ENCODE measurements at regions not wholly inside any gene's neighbourhood (a gene's known extent, or its start where the extent isn't known, plus 50 kb on each side); places are given as distances from the start of the nearest gene placed in this dataset.
"Not testable (repeated sequence)": the region's sequence is repeated elsewhere in the genome, so short reads cannot be mapped to it uniquely, and the experiment has no call there.

DNA sequence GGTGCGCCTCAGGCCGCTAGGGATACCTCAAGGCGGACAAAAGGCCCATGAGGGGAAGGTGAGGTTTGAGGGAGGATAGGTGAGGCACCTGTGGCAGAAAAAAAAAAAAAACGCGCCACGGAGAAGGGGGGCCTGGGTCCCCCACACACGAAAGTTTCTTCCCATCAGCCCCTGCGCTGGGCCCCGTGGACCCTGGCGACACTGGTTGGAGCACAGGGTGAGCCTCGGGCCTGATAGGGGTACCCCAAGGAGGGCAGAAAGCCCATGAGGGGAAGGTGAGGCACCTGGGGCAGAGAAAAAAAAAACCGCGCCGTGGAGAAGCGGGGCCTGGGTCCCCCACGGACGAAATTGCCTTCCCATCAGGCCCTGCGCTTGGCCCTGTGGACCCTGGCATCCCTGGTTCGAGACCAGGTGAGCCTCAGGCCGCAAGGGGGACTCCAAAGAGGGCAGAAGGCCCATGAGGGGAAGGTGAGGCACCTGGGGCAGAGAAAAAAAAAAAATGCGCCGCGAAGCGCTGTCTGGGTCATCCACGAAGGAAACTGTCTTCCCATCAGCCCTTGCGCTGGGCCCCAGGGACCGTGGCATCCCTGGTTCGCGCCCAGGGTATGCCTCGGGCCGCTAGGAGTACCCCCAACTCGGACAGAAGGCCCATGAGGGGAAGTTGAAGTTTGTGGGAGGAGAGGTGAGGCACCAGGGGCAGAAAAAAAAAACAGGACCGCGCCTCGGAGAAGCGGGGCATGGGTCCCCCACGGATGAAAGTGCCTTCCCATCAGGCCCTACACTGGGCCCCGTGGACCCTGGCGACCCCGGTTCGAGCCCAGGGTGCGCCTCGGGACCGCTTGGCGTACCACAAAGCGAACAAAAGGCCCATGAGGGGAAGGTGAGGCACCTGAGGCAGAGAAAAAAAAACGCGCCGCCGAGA is 226.2 kb downstream of the CCDC74A start:
- Histone ChIP-seq H3K27me3 (no peaks in the 10 kb centered on the region), H3K36me3 (no peaks in the 10 kb centered on the region), H3K4me3 (no peak overlapping the region), H3K9me3 (no peaks in the 10 kb centered on the region), H3K4me1 (no peaks in the 10 kb centered on the region), H3K27ac (no peak overlapping the region)
- TF ChIP-seq, protein P1, sequence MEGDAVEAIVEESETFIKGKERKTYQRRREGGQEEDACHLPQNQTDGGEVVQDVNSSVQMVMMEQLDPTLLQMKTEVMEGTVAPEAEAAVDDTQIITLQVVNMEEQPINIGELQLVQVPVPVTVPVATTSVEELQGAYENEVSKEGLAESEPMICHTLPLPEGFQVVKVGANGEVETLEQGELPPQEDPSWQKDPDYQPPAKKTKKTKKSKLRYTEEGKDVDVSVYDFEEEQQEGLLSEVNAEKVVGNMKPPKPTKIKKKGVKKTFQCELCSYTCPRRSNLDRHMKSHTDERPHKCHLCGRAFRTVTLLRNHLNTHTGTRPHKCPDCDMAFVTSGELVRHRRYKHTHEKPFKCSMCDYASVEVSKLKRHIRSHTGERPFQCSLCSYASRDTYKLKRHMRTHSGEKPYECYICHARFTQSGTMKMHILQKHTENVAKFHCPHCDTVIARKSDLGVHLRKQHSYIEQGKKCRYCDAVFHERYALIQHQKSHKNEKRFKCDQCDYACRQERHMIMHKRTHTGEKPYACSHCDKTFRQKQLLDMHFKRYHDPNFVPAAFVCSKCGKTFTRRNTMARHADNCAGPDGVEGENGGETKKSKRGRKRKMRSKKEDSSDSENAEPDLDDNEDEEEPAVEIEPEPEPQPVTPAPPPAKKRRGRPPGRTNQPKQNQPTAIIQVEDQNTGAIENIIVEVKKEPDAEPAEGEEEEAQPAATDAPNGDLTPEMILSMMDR (IDR thresholded peaks at IDR 0.05), result no peak
- no peak for DNase-seq
- intact Hi-C loops (cut with DNase I; ENCODE audit: low total_unique reads), result no loop called here

DNA sequence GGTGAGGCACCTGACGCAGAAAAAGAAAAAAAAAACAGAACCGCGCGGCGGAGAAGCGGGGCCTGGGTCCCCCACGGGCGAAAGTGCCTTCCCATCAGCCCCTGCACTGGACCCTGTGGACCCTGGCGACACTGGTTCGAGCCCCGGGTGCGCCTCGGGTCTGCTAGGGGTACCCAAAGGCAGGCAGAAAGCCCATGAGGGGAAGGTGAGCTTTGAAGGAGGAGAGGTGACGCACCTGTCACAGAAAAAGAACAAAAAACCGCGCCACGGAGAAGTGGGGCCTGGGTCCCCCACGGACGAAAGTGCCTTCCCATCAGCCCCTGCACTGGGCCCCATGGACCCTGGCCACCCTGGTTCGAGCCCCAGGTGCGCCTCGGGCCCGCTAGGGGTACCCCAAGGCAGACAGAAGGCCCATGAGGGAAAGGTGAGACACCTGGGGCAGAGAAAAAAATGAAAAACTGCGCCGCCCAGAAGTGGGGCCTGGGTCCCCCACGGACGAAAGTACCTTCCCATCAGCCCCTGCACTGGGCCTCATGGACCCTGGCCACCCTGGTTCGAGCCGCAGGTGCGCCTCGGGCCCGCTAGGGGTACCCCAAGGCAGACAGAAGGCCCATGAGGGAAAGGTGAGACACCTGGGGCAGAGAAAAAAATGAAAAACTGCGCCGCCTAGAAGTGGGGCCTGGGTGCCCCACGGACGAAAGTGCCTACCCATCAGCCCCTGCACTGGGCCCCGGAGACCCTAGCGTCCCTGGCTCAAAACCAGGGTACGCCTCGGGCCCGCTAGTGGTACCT is 227.4 kb downstream of the CCDC74A start:
- Histone ChIP-seq H3K4me3 (no peak overlapping the region), H3K4me1 (no peaks in the 10 kb centered on the region), H3K27ac (no peak overlapping the region), H3K9me3 (no peaks in the 10 kb centered on the region), H3K27me3 (no peaks in the 10 kb centered on the region), H3K36me3 (no peaks in the 10 kb centered on the region)
- TF ChIP-seq, protein P1 (IDR thresholded peaks at IDR 0.05), result no peak
- peak in 1 of 2 donors; percentile 48 for DNase-seq
- intact Hi-C loops (cut with DNase I; ENCODE audit: low total_unique reads), result no loop called here

DNA sequence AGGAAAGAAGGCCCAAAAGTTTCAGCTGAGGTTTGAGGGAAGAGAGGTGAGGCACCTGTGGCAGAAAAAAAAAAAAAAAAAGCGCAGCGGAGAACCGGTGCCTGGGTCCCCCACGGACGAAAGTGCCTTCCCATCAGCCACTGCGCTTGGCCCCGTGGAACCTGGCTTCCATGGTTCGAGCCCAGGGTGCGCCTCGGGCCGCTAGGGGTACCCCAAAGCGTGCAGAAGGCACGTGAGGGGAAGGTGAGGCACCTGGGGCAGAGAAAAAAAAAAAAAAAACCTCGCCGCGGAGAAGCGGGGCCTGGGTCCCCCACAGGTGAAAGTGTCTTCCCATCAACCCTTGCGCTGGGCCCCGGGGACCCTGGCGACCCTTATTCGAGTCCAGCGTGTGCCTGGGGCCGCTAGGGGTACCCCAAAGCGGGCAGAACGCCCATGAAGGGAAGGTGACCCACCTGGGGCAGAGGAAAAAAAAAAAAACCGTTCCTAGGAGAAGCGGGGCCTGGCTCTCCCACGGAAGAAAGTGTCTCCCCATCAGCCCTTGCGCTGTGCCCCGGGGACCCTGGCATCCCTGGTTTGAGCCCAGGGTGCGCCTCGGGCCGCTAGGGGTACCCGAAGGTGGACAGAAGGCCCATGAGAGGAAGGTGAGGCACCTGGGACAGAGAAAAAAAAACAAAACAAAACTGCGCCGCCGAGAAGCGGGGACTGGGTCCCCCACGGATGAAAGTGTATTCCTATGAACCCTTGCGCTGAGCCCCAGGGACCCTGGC is 228.6 kb downstream of the CCDC74A start:
- TF ChIP-seq, protein P1 (IDR thresholded peaks at IDR 0.05), result no peak

DNA sequence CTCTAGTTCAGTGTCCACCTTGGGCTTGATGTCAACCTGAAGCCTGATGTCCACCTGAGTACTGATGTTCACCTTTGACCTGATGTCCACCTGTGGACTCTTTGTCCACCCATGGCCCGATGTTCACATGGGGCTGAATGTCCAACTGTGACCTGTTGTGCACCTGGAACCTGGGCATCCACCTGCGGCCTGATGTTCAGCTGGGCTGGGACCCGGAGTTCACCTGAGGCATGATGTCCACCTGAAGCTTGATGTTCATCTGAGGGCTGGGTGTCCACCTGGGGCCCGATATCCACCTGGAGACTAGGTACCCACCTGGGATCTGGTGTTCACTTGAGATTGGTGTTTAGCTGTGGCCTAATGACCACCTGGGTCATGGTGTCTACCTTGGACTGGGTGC is 231.3 kb downstream of the CCDC74A start:
- H3K27me3 ChIP-seq; H3K4me1 ChIP-seq; intact Hi-C loops (cut with DNase I; ENCODE audit: low total_unique reads); H3K9me3 ChIP-seq; H3K27ac ChIP-seq; H3K4me3 ChIP-seq; H3K36me3 ChIP-seq: not testable (repeated sequence)
- peak in 1 of 2 donors; percentile 34 for DNase-seq

More for the DNA sequence above, 228.6 kb downstream of the CCDC74A start:
- no peaks in the 10 kb centered on the region for H3K36me3 ChIP-seq
- no peaks in the 10 kb centered on the region for H3K27me3 ChIP-seq
- H3K9me3 ChIP-seq, result no peaks in the 10 kb centered on the region
- intact Hi-C loops (cut with DNase I; ENCODE audit: low total_unique reads), result no loop called here
- H3K4me1 ChIP-seq, result no peaks in the 10 kb centered on the region
- H3K4me3 ChIP-seq, result no peak overlapping the region
- DNase-seq, result no peak
- no peak overlapping the region for H3K27ac ChIP-seq

DNA sequence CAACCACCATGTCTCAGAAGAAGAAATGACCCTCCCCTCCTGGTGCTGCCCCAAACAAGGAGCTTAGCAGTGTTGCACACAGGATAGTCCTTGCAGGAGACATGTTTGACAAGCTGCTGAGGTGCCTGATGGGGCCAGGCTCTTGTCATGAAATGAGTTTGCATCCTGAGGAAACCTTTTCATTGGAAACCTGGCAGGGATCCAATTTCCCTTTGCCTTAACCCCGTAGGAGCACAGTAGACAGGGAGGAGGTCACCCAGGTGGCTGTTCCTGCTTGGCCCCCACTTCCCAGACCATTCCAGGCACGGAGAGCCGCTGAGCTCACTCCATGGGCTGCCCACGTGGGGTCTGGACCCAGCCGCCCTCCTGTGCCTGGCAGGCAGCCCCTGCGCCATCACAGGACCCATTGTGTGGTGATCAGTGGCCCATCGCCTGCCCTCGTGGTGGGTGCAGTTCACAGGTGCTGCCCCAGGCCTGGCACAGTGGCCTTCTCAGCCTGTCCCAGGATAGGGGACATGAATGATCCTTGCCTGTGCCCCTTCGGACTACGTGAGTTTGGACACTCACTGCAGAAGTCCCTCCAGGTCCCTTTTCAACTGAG is 247.4 kb downstream of the CCDC74A start:
- H3K36me3 ChIP-seq; intact Hi-C loops (cut with DNase I; ENCODE audit: low total_unique reads): not testable (repeated sequence)

DNA sequence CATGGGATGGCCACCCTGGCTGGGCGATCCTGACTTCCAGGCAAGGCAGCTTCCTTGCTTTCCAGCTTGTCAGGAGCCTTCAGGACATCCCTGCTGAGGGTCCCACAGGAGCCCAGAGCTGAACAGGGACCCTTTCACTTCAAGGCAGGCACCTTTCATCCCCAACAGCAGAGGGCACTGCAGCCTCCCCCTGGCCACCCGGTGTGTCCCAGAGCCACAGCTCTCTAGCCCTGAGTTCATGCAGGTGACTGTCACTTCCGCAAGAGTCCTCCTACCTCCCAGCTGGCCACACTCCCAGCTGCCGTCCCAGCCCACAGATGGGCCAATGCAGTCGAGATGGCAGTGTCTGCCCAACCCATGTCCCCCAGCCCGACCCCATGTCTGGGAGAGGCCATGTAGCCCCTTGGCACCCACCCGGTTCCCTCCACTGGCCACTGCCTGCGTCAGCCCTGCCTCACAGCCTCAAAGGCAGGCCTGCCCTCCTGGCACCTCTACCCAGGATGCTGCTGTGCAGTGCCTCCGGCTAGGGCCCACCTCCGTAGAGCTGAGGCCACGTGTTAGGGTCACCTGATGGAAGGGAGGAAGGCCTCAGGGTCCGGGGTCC is 248.3 kb downstream of the CCDC74A start:
- H3K9me3 ChIP-seq; intact Hi-C loops (cut with DNase I; ENCODE audit: low total_unique reads); H3K4me1 ChIP-seq; H3K36me3 ChIP-seq; H3K27me3 ChIP-seq; H3K27ac ChIP-seq; H3K4me3 ChIP-seq: not testable (repeated sequence)
- peak in 1 of 2 donors; percentile 59 for DNase-seq

More for the DNA sequence above, 247.4 kb downstream of the CCDC74A start:
- not testable (repeated sequence) for H3K9me3 ChIP-seq, H3K4me1 ChIP-seq, H3K4me3 ChIP-seq, H3K27ac ChIP-seq, DNase-seq, H3K27me3 ChIP-seq

DNA sequence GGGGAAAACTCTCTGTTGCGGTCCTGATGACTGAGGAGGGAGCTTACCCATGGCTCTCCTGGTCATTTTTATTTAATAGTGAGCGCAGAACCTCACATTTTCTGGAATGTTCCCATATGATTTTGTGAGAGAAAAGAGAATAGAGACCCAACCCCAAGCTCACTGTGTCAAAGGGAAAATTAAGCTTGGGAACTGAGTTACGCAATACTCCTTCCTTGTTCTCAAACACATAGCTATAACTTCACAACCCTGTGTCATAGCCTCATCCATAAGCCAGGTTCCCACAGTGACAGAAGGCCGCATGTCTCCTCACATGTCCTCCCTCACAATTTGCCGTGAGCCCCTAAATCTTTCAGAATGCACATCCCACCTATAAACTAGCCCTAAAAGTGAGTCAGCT is 252.8 kb downstream of the CCDC74A start:
- H3K9me3 ChIP-seq; H3K36me3 ChIP-seq; H3K27me3 ChIP-seq; H3K4me3 ChIP-seq; H3K4me1 ChIP-seq; DNase-seq; intact Hi-C loops (cut with DNase I; ENCODE audit: low total_unique reads); H3K27ac ChIP-seq: not testable (repeated sequence)

Measured in tibial artery (tissue), 4 donors.